Erythroblast (primary cell): ENCODE measurements at regions not wholly inside any gene's neighbourhood (a gene's known extent, or its start where the extent isn't known, plus 50 kb on each side); places are given as distances from the start of the nearest gene placed in this dataset.

Experiments
- GATA1 ChIP-seq: IDR thresholded peaks from 2 replicates; pipeline ENCODE4 v1.6.1; 2011; ENCODE audit warnings: low read depth, mild to moderate bottlenecking, control low read depth, low read length, moderate library complexity
- POLR2A ChIP-seq: IDR thresholded peaks from 2 replicates; pipeline ENCODE4 v1.6.1; 2011; ENCODE audit warnings: mild to moderate bottlenecking, low read length

- TF ChIP-seq POLR2A (no peak), GATA1 (no peak)
Observed at GRCh38 chr3:177516158-177517011, 319.1 kb upstream of the TBL1XR1 start.
